ENCODE measurements at regions not wholly inside any gene's neighbourhood (a gene's known extent, or its start where the extent isn't known, plus 50 kb on each side); places are given as distances from the start of the nearest gene placed in this dataset.

GRCh38 chr12:24711056-24712008 is 237.6 kb downstream of the BCAT1 start:
- Histone ChIP-seq H3K9ac (replicated peaks; ENCODE audit: extremely low read depth, insufficient read depth, low read length) (no peak overlapping the region), H3K79me2 (ENCODE audit: control insufficient read depth, insufficient read depth, low read length) (no peaks in the 10 kb centered on the region), H3K4me3 (replicated peaks in 1 of 3; ENCODE audit: insufficient read depth in 1 of 3, low read depth in 1 of 3, low read length in 3 of 3) (no peak overlapping the region), H4K20me1 (replicated peaks; ENCODE audit: control insufficient read depth, extremely low read depth, insufficient read depth, low read length) (no peaks in the 10 kb centered on the region), H2AFZ (ENCODE audit: low read depth, low read length) (no peak overlapping the region), H3K27me3 (ENCODE audit: control insufficient read depth in 2 of 2, insufficient read depth in 2 of 2, low read length in 2 of 2) (no peaks in the 10 kb centered on the region), H3K4me1 (ENCODE audit: control insufficient read depth, extremely low read depth, insufficient read depth, low read length) (no peaks in the 10 kb centered on the region), H3K9me3 (replicated peaks; ENCODE audit: control insufficient read depth, insufficient read depth, low read length) (no peaks in the 10 kb centered on the region), H3K4me2 (ENCODE audit: insufficient read depth, low read length) (no peak overlapping the region), H3K36me3 (ENCODE audit: control insufficient read depth in 2 of 2, extremely low read depth in 1 of 2, insufficient read depth in 2 of 2, low read length in 2 of 2) (no peaks in the 10 kb centered on the region), H3K9me1 (replicated peaks; ENCODE audit: control insufficient read depth, extremely low read depth, insufficient read depth, low read length) (no peaks in the 10 kb centered on the region), H3K27ac (ENCODE audit: insufficient read depth, low read depth, low read length) (no peak overlapping the region)
- ChIA-PET CTCF (interaction anchor here (1.7 kb wide), 1 partner anchor 17 kb away, joined by 5 read pairs; no protein-coding TSS in a partner anchor), POLR2A (no interaction called here)
- DNase-seq (ENCODE audit: low read depth, low spot score) (no peak), FAIRE-seq (no peak)
- TF ChIP-seq POLR2A (IDR thresholded peaks at IDR 0.05; ENCODE audit: low read depth, low read length) = no peak
- TF ChIP-seq CTCF (IDR thresholded peaks at IDR 0.05; ENCODE audit: extremely low read depth in 1 of 2, insufficient read depth in 1 of 2, low read depth in 1 of 2, low read length in 2 of 2) = no peak
- no peak for TF ChIP-seq MYC (IDR thresholded peaks at IDR 0.05; ENCODE audit: low read depth, low read length)
- no peak for TF ChIP-seq FOS (IDR thresholded peaks at IDR 0.05; ENCODE audit: borderline replicate concordance, insufficient read depth, low read length)
- no peak for TF ChIP-seq GATA2 (IDR thresholded peaks at IDR 0.05; ENCODE audit: insufficient read depth, insufficient read length, low read depth, low read length)
- no peak for TF ChIP-seq EZH2 (IDR thresholded peaks at IDR 0.05; ENCODE audit: borderline replicate concordance, low read depth, low read length, severe bottlenecking)
- TF ChIP-seq JUN (IDR thresholded peaks at IDR 0.05; ENCODE audit: borderline replicate concordance, insufficient read depth, insufficient read length, low read depth) = no peak
- no peak for TF ChIP-seq MAX (IDR thresholded peaks at IDR 0.05; ENCODE audit: insufficient read depth, insufficient read length)
- no peak for TF ChIP-seq POLR2AphosphoS5 (IDR thresholded peaks at IDR 0.05; ENCODE audit: insufficient read depth, low read depth, low read length)
- intact Hi-C loops (cut with micrococcal nuclease) (no loop called here), dilution Hi-C loops (cut with MboI; ENCODE audit: extremely low pct_ligation_motif_present, low sequenced_read_pairs) (no loop called here)
- BruUV-seq (replicated peaks) = no TSS peak
